ENCODE measurements at regions not wholly inside any gene's neighbourhood (a gene's known extent, or its start where the extent isn't known, plus 50 kb on each side); places are given as distances from the start of the nearest gene placed in this dataset.

DNA sequence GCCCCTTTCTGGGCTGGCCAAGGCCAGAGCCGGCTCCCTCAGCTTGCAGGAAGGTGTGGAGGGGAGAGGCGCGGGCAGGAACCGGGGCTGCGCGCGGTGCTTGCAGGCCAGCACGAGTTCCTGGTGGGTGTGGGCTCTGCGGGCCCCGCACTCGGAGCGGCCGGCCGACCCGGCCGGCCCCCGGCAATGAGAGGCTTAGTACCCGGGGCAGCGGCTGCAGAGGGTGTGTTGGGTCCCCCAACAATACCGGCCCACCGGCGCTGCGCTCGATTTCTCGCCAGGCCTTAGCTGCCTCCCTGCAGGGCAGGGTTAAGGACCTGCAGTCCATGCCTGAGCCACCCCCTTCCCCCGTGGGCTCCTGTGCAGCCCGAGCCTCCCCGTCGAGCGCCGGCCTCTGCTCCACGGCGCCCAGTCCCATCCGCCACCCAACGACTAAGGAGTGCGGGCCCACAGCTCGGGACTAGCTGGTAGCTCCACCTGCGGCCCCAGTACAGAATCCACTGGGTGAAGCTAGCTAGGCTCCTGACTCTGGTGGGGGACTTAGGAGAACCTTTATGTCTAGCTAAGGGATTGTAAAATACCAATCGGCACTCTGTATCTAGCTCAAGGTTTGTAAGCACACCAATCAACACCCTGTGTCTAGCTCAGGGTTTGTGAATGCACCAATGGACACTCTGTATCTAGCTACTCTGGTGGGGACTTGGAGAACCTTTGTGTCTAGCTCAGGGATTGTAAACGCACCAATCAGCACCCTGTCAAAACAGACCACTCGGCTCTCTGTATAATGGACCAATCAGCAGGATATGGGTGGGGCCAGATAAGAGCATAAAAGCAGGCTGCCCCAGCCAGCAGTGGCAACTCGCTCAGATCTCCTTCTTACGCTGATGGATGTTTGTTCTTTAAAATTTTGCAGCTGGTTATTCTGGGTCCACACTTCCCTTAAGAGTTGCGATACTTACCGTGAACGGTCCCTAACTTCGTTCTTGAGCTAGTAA is 167.4 kb upstream of the RREB1 start:
- TF ChIP-seq CTCF (IDR thresholded peaks at IDR 0.05) (no peak), POLR2A (IDR thresholded peaks at IDR 0.05) (no peak)
- Histone ChIP-seq H3K27ac (no peak overlapping the region), H3K27me3 (no peaks in the 10 kb centered on the region), H3K4me3 (no peak overlapping the region), H3K9me3 (no peaks in the 10 kb centered on the region), H3K36me3 (no peaks in the 10 kb centered on the region), H3K4me1 (no peaks in the 10 kb centered on the region)
- intact Hi-C loops (cut with DNase I; ENCODE audit: low total_unique reads) = no loop called here
- no peak for DNase-seq

- Histone ChIP-seq H3K9me3 (no peaks in the 10 kb centered on the region), H3K4me3 (no peak overlapping the region), H3K4me1 (no peaks in the 10 kb centered on the region), H3K27ac (no peak overlapping the region), H3K27me3 (no peaks in the 10 kb centered on the region), H3K36me3 (no peaks in the 10 kb centered on the region)
- DNase-seq = no peak
- no peak for TF ChIP-seq POLR2A (IDR thresholded peaks at IDR 0.05)
- TF ChIP-seq CTCF (IDR thresholded peaks at IDR 0.05) = no peak
- intact Hi-C loops (cut with DNase I; ENCODE audit: low total_unique reads) = no loop called here
Measured at GRCh38 chr6:6941201-6941600, 166.6 kb upstream of the RREB1 start.

DNA sequence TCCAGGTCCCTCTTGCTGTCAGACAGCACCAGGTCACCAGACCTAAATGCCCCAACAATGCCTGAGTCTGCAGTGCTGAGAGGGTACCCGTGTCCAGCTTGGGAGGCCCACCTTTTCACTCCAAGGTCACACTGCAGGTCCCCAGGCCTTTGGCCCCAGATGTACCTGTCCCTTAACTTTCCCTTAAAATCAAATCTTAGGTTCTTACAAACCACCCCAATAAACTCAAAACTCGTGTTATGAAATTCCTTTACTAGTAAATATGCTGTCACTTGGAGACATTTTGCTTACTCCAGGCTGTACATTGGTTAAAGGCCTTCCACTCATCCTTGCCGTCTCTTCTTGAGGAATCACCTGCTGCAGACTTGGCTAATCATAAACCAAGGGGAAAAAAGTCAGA is 165.7 kb upstream of the RREB1 start:
- no peak for DNase-seq
- no peaks in the 10 kb centered on the region for H3K27me3 ChIP-seq
- TF ChIP-seq POLR2A (IDR thresholded peaks at IDR 0.05) (no peak), CTCF (IDR thresholded peaks at IDR 0.05) (no peak)
- H3K9me3 ChIP-seq = no peaks in the 10 kb centered on the region
- no peak overlapping the region for H3K4me3 ChIP-seq
- H3K36me3 ChIP-seq = no peaks in the 10 kb centered on the region
- H3K27ac ChIP-seq = no peak overlapping the region
- H3K4me1 ChIP-seq = no peaks in the 10 kb centered on the region
- intact Hi-C loops (cut with DNase I; ENCODE audit: low total_unique reads) = no loop called here

GRCh38 chr6:6942831-6943230 is 164.9 kb upstream of the RREB1 start:
- TF ChIP-seq CTCF (IDR thresholded peaks at IDR 0.05) (no peak), POLR2A (IDR thresholded peaks at IDR 0.05) (no peak)
- H3K4me3 ChIP-seq = no peak overlapping the region
- no peak for DNase-seq

DNA sequence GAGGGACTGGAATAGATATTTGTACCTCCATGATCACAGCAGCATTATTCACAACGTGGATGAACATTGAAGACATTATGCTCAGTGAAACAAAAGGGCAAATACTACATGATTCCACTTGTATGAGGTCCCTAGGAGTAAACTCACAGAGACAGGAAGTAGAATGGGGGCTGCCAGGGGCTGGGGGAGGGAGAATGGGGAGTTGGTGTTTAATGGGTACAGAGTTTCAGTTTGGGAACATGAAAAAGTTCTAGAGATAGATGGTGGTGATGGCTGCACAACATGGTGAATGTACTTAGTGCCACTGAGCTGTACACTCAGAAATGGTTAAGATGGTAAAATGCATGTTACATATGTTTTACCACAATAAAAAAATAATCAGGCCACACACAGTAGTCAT is 164.3 kb upstream of the RREB1 start:
- intact Hi-C loops (cut with DNase I; ENCODE audit: low total_unique reads) = no loop called here
- H3K9me3 ChIP-seq = no peaks in the 10 kb centered on the region
- H3K4me1 ChIP-seq = no peaks in the 10 kb centered on the region
- H3K27me3 ChIP-seq = no peaks in the 10 kb centered on the region
- no peaks in the 10 kb centered on the region for H3K36me3 ChIP-seq
- TF ChIP-seq CTCF (IDR thresholded peaks at IDR 0.05) = no peak
- no peak for TF ChIP-seq POLR2A (IDR thresholded peaks at IDR 0.05)
- DNase-seq = no peak
- H3K4me3 ChIP-seq = no peak overlapping the region
- H3K27ac ChIP-seq = no peak overlapping the region

More at GRCh38 chr6:6942831-6943230, 164.9 kb upstream of the RREB1 start:
- no peak overlapping the region for H3K27ac ChIP-seq
- no peaks in the 10 kb centered on the region for H3K4me1 ChIP-seq
- intact Hi-C loops (cut with DNase I; ENCODE audit: low total_unique reads) = no loop called here
- H3K36me3 ChIP-seq = no peaks in the 10 kb centered on the region
- no peaks in the 10 kb centered on the region for H3K27me3 ChIP-seq
- no peaks in the 10 kb centered on the region for H3K9me3 ChIP-seq

Measured in uterus (tissue), 3 donors.